ENCODE measurements at regions not wholly inside any gene's neighbourhood (a gene's known extent, or its start where the extent isn't known, plus 50 kb on each side); places are given as distances from the start of the nearest gene placed in this dataset.

GRCh38 chr6:170068496-170068895, 222.4 kb downstream of the DLL1 start:
- Mint-ChIP-seq H3K4me1 (peaks cover 0 to 9% of the 10 kb centered on the region in 2 donors), H3K9me3 (peaks cover 5 to 11% of the 10 kb centered on the region in 2 donors), H3K27me3 (ENCODE audit: low read depth in 2 of 2) (peaks cover 12 to 24% of the 10 kb centered on the region in 2 donors), H3K4me3 (no peak overlapping the region), H3K36me3 (peaks cover 15% of the 10 kb centered on the region), H3K27ac (no peak overlapping the region)
- DNase-seq (no peak), ATAC-seq (peak in 1 of 3 donors; percentile 7)
- no peak for TF ChIP-seq CTCF (IDR thresholded peaks at IDR 0.05)
- Histone ChIP-seq H3K4me3 (ENCODE audit: low read length) (no peak overlapping the region), H3K36me3 (ENCODE audit: control insufficient read depth, insufficient read depth, low read length) (no peaks in the 10 kb centered on the region), H3K27ac (ENCODE audit: low read length) (no peak overlapping the region), H3K27me3 (ENCODE audit: control insufficient read depth, insufficient read depth, low read length) (no peaks in the 10 kb centered on the region), H3K9me3 (ENCODE audit: control insufficient read depth, insufficient read depth, low read length) (peaks cover 6% of the 10 kb centered on the region), H3K4me1 (ENCODE audit: control insufficient read depth, insufficient read depth, low read length) (no peaks in the 10 kb centered on the region)
- WGBS (ENCODE audit: insufficient coverage), result 90% methylated on average over 7 of the region's 7 CpGs
- intact Hi-C loops (cut with micrococcal nuclease), result no loop called here

GRCh38 chr6:170067923-170068360, 222.9 kb downstream of the DLL1 start:
- Mint-ChIP-seq H3K36me3 (peaks cover 15% of the 10 kb centered on the region), H3K27ac (no peak overlapping the region), H3K4me1 (peaks cover 0 to 9% of the 10 kb centered on the region in 2 donors), H3K4me3 (no peak overlapping the region), H3K9me3 (peaks cover 5 to 11% of the 10 kb centered on the region in 2 donors), H3K27me3 (ENCODE audit: low read depth in 2 of 2) (peaks cover 10 to 19% of the 10 kb centered on the region in 2 donors)
- intact Hi-C loops (cut with micrococcal nuclease), result no loop called here
- Histone ChIP-seq H3K36me3 (ENCODE audit: control insufficient read depth, insufficient read depth, low read length) (no peaks in the 10 kb centered on the region), H3K27ac (ENCODE audit: low read length) (no peak overlapping the region), H3K4me1 (ENCODE audit: control insufficient read depth, insufficient read depth, low read length) (no peaks in the 10 kb centered on the region), H3K9me3 (ENCODE audit: control insufficient read depth, insufficient read depth, low read length) (peaks cover 6% of the 10 kb centered on the region), H3K27me3 (ENCODE audit: control insufficient read depth, insufficient read depth, low read length) (no peaks in the 10 kb centered on the region), H3K4me3 (ENCODE audit: low read length) (no peak overlapping the region)
- 85% methylated on average over 12 of the region's 12 CpGs for WGBS (ENCODE audit: insufficient coverage)
- no peak for TF ChIP-seq CTCF (IDR thresholded peaks at IDR 0.05)
- DNase-seq (peak in 1 of 2 donors; percentile 8), ATAC-seq (peak in 1 of 3 donors; percentile 35)

- Mint-ChIP-seq H3K4me3 (no peak overlapping the region), H3K27me3 (ENCODE audit: low read depth in 2 of 2) (peaks cover 8 to 15% of the 10 kb centered on the region in 2 donors), H3K4me1 (peaks cover 0 to 9% of the 10 kb centered on the region in 2 donors), H3K36me3 (peaks cover 15% of the 10 kb centered on the region), H3K9me3 (peaks cover 5 to 11% of the 10 kb centered on the region in 2 donors), H3K27ac (no peak overlapping the region)
- intact Hi-C loops (cut with micrococcal nuclease), result no loop called here
- no peak for TF ChIP-seq CTCF (IDR thresholded peaks at IDR 0.05)
- no peak overlapping the region for H3K27ac ChIP-seq (ENCODE audit: low read length)
- 80% methylated on average over 18 of the region's 18 CpGs for WGBS (ENCODE audit: insufficient coverage)
- no peaks in the 10 kb centered on the region for H3K4me1 ChIP-seq (ENCODE audit: control insufficient read depth, insufficient read depth, low read length)
- peaks cover 6% of the 10 kb centered on the region for H3K9me3 ChIP-seq (ENCODE audit: control insufficient read depth, insufficient read depth, low read length)
- ATAC-seq, result peak in 1 of 3 donors; percentile 30
- no peaks in the 10 kb centered on the region for H3K36me3 ChIP-seq (ENCODE audit: control insufficient read depth, insufficient read depth, low read length)
- no peak overlapping the region for H3K4me3 ChIP-seq (ENCODE audit: low read length)
- DNase-seq, result no peak
- no peaks in the 10 kb centered on the region for H3K27me3 ChIP-seq (ENCODE audit: control insufficient read depth, insufficient read depth, low read length)
These were observed 223.7 kb downstream of the DLL1 start for GRCh38 chr6:170067181-170067641.

- 81% methylated on average over 8 of the region's 8 CpGs for WGBS (ENCODE audit: insufficient coverage)
- no peak for DNase-seq
These were observed 224.2 kb downstream of the DLL1 start for GRCh38 chr6:170066679-170067078.

More at GRCh38 chr6:170066679-170067078, 224.2 kb downstream of the DLL1 start:
- H3K9me3 Mint-ChIP-seq, result peaks cover 5 to 11% of the 10 kb centered on the region in 2 donors
- H3K36me3 Mint-ChIP-seq, result peaks cover 15% of the 10 kb centered on the region
- no peaks in the 10 kb centered on the region for H3K36me3 ChIP-seq (ENCODE audit: control insufficient read depth, insufficient read depth, low read length)
- H3K27ac ChIP-seq (ENCODE audit: low read length), result no peak overlapping the region
- no peaks in the 10 kb centered on the region for H3K27me3 ChIP-seq (ENCODE audit: control insufficient read depth, insufficient read depth, low read length)
- H3K27me3 Mint-ChIP-seq (ENCODE audit: low read depth in 2 of 2), result peaks cover 3 to 10% of the 10 kb centered on the region in 2 donors
- ATAC-seq, result no peak
- H3K4me1 ChIP-seq (ENCODE audit: control insufficient read depth, insufficient read depth, low read length), result no peaks in the 10 kb centered on the region
- intact Hi-C loops (cut with micrococcal nuclease), result no loop called here
- no peak overlapping the region for H3K4me3 ChIP-seq (ENCODE audit: low read length)
- peaks cover 6% of the 10 kb centered on the region for H3K9me3 ChIP-seq (ENCODE audit: control insufficient read depth, insufficient read depth, low read length)
- H3K27ac Mint-ChIP-seq, result no peak overlapping the region
- TF ChIP-seq CTCF (IDR thresholded peaks at IDR 0.05), result no peak
- peaks cover 0 to 9% of the 10 kb centered on the region in 2 donors for H3K4me1 Mint-ChIP-seq
- no peak overlapping the region for H3K4me3 Mint-ChIP-seq

Data from natural killer cell (primary cell).